ENCODE measurements at regions not wholly inside any gene's neighbourhood (a gene's known extent, or its start where the extent isn't known, plus 50 kb on each side); places are given as distances from the start of the nearest gene placed in this dataset.

GRCh38 chr5:21145376-21145775, 1157.4 kb upstream of the CDH18 start:
- TF ChIP-seq CTCF (conservative IDR thresholded peaks at IDR 0.05; ENCODE audit: control insufficient read depth, insufficient read depth, low read depth, low read length) = no peak
- no peak overlapping the region for H3K4me3 ChIP-seq (ENCODE audit: control insufficient read depth, low read depth, low read length)
- DNase-seq (ENCODE audit: low read depth) = no peak

GRCh38 chr5:21143686-21144085, 1155.7 kb upstream of the CDH18 start:
- H3K4me3 ChIP-seq (ENCODE audit: control insufficient read depth, low read depth, low read length) = no peak overlapping the region
- no peak for TF ChIP-seq CTCF (conservative IDR thresholded peaks at IDR 0.05; ENCODE audit: control insufficient read depth, insufficient read depth, low read depth, low read length)
- no peak for DNase-seq (ENCODE audit: low read depth)

- no peak for TF ChIP-seq CTCF (conservative IDR thresholded peaks at IDR 0.05; ENCODE audit: control insufficient read depth, insufficient read depth, low read depth, low read length)
- no peak for DNase-seq (ENCODE audit: low read depth)
- no peak overlapping the region for H3K4me3 ChIP-seq (ENCODE audit: control insufficient read depth, low read depth, low read length)
These were observed 1154.8 kb upstream of the CDH18 start for GRCh38 chr5:21142791-21143190.

GRCh38 chr5:21140987-21141386, 1153.0 kb upstream of the CDH18 start:
- H3K4me3 ChIP-seq (ENCODE audit: control insufficient read depth, low read depth, low read length) = no peak overlapping the region
- no peak for DNase-seq (ENCODE audit: low read depth)
- no peak for TF ChIP-seq CTCF (conservative IDR thresholded peaks at IDR 0.05; ENCODE audit: control insufficient read depth, insufficient read depth, low read depth, low read length)

- DNase-seq (ENCODE audit: low read depth) = no peak
- TF ChIP-seq CTCF (conservative IDR thresholded peaks at IDR 0.05; ENCODE audit: control insufficient read depth, insufficient read depth, low read depth, low read length) = no peak
- no peak overlapping the region for H3K4me3 ChIP-seq (ENCODE audit: control insufficient read depth, low read depth, low read length)
These were observed 1138.2 kb upstream of the CDH18 start for GRCh38 chr5:21126236-21126635.

GRCh38 chr5:21125238-21125983, 1137.4 kb upstream of the CDH18 start:
- no peak for TF ChIP-seq CTCF (conservative IDR thresholded peaks at IDR 0.05; ENCODE audit: control insufficient read depth, insufficient read depth, low read depth, low read length)
- DNase-seq (ENCODE audit: low read depth) = no peak
- no peak overlapping the region for H3K4me3 ChIP-seq (ENCODE audit: control insufficient read depth, low read depth, low read length)
